ENCODE measurements at regions not wholly inside any gene's neighbourhood (a gene's known extent, or its start where the extent isn't known, plus 50 kb on each side); places are given as distances from the start of the nearest gene placed in this dataset.

DNA sequence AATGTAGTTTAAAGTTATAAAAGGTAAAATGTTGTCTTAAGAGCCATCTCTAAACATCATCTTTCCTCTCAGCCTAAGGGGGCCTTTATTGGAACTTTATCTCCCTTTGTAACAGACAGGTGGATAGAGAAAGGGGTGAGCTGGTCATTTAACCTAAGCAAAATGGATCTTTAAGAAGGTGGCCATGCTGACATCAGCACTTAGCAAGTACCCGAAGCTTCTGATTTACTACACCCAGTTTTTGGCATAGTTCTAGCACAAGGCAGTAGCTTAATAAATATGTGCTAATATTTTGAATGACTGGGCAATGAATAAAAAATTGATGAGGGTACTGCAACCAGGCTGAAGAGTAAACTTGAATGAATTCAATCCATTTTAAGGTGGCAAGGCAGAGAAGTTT, 172.7 kb downstream of the GABRG1 start:
- TF ChIP-seq YY1 (IDR thresholded peaks at IDR 0.05; ENCODE audit: low read depth) (no peak), ZBTB7A (IDR thresholded peaks at IDR 0.05; ENCODE audit: low read depth) (no peak), NFIC (IDR thresholded peaks at IDR 0.05) (no peak), TEAD4 (IDR thresholded peaks at IDR 0.05) (no peak), CREB1 (IDR thresholded peaks at IDR 0.05; ENCODE audit: low read depth) (no peak), EGR1 (IDR thresholded peaks at IDR 0.05) (no peak), TCF12 (IDR thresholded peaks at IDR 0.05; ENCODE audit: low read depth) (no peak), REST (IDR thresholded peaks at IDR 0.05; ENCODE audit: low read depth) (no peak), TAF1 (IDR thresholded peaks at IDR 0.05; ENCODE audit: low read depth) (no peak)
- TF ChIP-seq, protein P1, sequence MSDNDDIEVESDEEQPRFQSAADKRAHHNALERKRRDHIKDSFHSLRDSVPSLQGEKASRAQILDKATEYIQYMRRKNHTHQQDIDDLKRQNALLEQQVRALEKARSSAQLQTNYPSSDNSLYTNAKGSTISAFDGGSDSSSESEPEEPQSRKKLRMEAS (IDR thresholded peaks at IDR 0.05), result no peak

DNA sequence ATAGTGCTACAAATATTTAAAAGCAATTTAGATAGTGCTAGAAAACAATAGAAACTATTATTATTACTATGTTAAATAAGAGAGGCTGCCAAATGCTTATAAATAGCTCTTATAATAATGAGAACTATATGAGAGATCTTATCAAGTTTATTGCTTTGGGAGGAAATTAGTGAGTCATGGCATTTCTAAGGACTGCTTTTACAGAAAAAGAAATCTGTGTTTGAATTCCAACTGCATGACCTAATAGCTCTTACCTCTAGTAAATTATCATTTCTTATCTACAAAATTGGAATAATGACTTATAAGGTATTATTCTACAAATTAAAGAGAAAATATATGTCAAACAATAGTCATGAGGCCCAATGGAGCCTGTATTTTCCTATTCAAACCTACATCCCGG, 177.2 kb downstream of the GABRG1 start:
- TF ChIP-seq ZBTB7A (IDR thresholded peaks at IDR 0.05; ENCODE audit: low read depth), result no peak
- no peak for TF ChIP-seq RAD21 (IDR thresholded peaks at IDR 0.05; ENCODE audit: low read depth)

DNA sequence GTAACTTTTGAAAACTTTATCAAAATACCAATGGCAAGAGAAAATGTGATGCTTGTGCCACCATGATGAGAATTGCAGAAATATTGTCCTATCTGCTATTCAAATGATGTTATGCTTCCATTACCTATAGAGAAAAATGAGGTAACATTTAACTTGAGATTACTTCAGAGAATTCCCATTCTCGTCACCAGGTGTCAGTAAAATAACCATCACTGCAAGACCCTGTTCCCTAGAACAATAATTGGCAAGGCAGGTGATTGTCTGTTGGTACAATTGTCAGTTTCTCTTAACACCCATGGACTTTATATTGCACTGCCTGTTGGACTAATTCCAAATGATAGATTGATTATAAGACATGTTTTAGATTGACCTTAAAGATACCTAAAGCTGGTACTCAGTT, 179.9 kb downstream of the GABRG1 start:
- TF ChIP-seq RAD21 (IDR thresholded peaks at IDR 0.05; ENCODE audit: low read depth) (peak; percentile 47), TEAD4 (IDR thresholded peaks at IDR 0.05) (no peak)

GRCh38 chr4:45939056-45939455, 184.8 kb downstream of the GABRG1 start:
- TF ChIP-seq TCF12 (IDR thresholded peaks at IDR 0.05; ENCODE audit: low read depth) (no peak), RAD21 (IDR thresholded peaks at IDR 0.05; ENCODE audit: low read depth) (no peak), FOXM1 (IDR thresholded peaks at IDR 0.05; ENCODE audit: borderline replicate concordance, low read depth) (no peak), TAF1 (IDR thresholded peaks at IDR 0.05; ENCODE audit: low read depth) (no peak), CEBPB (IDR thresholded peaks at IDR 0.05) (no peak), REST (IDR thresholded peaks at IDR 0.05; ENCODE audit: low read depth) (no peak), TEAD4 (IDR thresholded peaks at IDR 0.05) (no peak), YY1 (IDR thresholded peaks at IDR 0.05; ENCODE audit: low read depth) (no peak), NFIC (IDR thresholded peaks at IDR 0.05) (no peak)

DNA sequence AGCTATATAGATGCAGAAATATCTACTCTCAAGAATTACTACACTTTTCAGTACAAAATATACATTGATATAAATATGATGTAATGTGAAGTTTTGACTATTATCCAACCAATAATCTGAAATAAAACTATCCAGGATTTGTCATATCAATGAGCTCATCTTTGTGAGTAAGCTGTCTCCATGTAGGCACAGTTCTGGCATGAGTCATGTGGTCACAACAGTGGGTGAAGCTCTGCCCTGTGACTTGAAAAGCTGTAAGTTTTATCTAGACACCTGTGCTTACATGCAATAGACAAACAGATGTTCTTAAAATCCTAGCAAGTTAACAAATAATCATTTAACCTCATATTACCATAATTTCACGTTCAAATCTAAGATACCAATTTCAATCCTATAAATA, 192.7 kb downstream of the GABRG1 start:
- TF ChIP-seq, protein P2, sequence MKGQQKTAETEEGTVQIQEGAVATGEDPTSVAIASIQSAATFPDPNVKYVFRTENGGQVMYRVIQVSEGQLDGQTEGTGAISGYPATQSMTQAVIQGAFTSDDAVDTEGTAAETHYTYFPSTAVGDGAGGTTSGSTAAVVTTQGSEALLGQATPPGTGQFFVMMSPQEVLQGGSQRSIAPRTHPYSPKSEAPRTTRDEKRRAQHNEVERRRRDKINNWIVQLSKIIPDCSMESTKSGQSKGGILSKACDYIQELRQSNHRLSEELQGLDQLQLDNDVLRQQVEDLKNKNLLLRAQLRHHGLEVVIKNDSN (IDR thresholded peaks at IDR 0.05), result no peak
- TF ChIP-seq, protein P1 (IDR thresholded peaks at IDR 0.05), result no peak
- TF ChIP-seq EGR1 (IDR thresholded peaks at IDR 0.05), result no peak
- TF ChIP-seq CREB1 (IDR thresholded peaks at IDR 0.05; ENCODE audit: low read depth), result no peak
- no peak for TF ChIP-seq REST (IDR thresholded peaks at IDR 0.05; ENCODE audit: low read depth)
- no peak for TF ChIP-seq NFIC (IDR thresholded peaks at IDR 0.05)
- TF ChIP-seq FOXM1 (IDR thresholded peaks at IDR 0.05; ENCODE audit: borderline replicate concordance, low read depth), result no peak
- TF ChIP-seq RAD21 (IDR thresholded peaks at IDR 0.05; ENCODE audit: low read depth), result no peak
- no peak for TF ChIP-seq TEAD4 (IDR thresholded peaks at IDR 0.05)
- no peak for TF ChIP-seq TCF12 (IDR thresholded peaks at IDR 0.05; ENCODE audit: low read depth)
- no peak for TF ChIP-seq TAF1 (IDR thresholded peaks at IDR 0.05; ENCODE audit: low read depth)
- no peak for TF ChIP-seq EP300 (IDR thresholded peaks at IDR 0.05; ENCODE audit: borderline replicate concordance)
- no peak for TF ChIP-seq YY1 (IDR thresholded peaks at IDR 0.05; ENCODE audit: low read depth)

DNA sequence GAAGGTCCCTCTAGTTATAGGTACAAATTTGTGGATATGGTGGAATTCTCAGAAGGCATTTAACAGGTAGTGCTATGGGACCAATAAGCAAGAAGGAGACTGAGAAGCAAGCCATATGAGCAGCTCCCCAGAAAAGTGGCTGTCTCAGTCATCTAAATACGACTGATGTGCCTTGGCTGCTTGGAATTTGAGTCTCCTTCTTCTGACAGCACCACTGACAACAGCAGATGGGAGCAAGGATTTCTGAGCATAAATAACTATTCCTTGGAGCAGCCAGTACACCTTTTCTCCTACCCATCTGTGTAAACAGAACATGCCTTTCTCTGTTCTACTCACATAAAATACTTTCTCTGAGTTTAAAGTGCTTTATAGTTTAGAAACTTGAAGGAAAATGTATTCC, 196.2 kb downstream of the GABRG1 start:
- no peak for TF ChIP-seq TCF12 (IDR thresholded peaks at IDR 0.05; ENCODE audit: low read depth)
- TF ChIP-seq NFIC (IDR thresholded peaks at IDR 0.05), result no peak
- TF ChIP-seq CREB1 (IDR thresholded peaks at IDR 0.05; ENCODE audit: low read depth), result no peak

Measured in Ishikawa (cell line).